TTC549 (cell line): ENCODE measurements at regions not wholly inside any gene's neighbourhood (a gene's known extent, or its start where the extent isn't known, plus 50 kb on each side); places are given as distances from the start of the nearest gene placed in this dataset.

ENCODE experiments used
- FAIRE-seq: peaks from 2 replicates; lab custom pipeline; 2012; peaks lifted over from hg19 to GRCh38; lab: Jason Lieb, UNC

DNA sequence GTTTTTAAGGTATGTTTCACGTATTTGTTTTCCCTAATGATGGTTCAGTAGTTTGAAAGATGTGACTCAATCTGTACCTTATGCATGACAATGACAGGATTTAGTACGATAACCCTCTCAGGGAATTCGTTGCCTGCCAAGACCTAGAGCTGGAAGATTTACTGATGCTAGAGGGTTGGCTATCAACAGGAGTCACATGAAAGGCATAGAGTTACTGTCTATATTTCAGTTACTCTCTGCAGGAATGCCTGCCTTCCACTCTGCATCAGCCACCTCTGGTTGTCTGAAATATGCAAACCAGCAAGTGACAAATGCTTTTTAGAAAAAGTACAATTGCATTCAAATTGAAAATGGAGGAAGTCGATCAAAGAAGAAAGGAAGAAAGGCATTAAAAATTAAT is 276.3 kb upstream of the RAG2 start:
- no peak for FAIRE-seq

DNA sequence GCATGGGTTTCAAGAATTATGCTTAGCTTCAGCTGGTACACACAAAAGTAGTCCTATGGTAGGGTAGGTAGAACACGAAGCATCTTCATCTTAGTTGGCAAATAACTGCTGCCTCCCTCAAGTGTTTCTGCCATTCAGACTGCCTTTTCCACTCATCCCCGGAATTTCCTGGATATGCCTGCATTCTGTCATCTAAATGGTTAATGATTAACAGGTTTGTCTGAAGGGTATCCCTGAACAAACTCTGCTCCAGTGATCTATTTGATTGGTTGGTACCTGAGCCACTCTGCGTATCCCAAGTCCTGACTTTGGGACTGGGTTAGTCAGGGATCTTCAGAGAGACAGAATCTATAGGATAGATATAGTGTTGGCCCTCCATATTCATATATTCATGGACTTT is 272.3 kb upstream of the RAG2 start:
- FAIRE-seq = no peak

DNA sequence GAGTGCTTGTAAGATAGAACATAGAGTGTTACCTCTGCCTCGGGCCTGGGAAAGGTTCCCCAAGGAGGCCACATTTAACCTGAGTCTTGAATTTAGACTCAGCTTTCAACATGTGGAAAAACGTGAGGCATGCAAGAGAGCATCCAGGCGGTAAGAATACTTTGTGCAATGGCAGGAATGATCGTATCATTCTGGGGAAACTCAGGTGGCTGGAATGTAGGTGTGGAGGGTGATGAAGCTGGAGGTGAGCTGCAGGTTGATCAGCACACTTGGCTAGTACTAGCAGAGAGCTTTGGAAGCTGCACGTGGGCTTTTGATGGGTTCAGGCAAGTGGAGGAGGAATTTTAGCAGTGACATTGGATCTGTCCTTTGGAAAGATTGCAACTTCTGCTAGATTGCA is 270.3 kb upstream of the RAG2 start:
- no peak for FAIRE-seq

DNA sequence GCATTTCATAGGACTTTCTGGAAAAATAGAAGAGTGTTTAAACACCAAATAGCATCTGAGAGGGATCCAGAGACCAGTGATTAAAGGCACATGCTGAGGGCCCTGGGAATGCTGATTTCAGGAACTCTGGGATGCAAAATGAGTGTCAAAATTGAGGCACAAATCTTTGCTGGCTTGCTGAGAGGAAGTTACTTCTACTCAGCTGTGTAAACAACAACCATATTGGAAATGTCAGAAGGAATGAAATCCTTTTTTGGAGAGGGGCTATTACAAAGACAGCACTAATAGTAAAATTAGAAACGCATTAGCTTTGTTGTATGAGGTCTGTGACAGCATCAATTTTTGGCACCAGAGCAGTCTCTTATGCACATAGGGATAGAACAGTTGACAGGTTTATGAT is 267.8 kb upstream of the RAG2 start:
- FAIRE-seq = no peak

DNA sequence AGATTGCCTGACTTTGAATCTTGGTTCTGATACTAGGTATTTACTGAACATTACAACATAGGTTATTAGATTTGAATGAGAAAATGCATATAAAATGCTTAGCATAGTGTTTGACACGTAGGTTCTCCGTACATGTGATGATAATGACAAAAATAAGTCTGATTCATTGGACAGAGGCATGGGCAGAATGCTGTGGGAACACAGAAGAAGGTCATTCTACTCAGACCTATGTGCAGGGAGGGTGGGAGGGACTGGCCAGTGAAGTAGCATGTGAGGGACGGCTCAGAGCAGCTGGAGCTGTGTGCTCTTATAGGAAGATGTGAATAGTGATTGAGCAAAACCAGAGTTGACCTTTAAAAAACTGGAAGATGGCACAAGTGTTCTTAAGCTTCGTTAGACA is 256.8 kb upstream of the RAG2 start:
- FAIRE-seq = no peak

DNA sequence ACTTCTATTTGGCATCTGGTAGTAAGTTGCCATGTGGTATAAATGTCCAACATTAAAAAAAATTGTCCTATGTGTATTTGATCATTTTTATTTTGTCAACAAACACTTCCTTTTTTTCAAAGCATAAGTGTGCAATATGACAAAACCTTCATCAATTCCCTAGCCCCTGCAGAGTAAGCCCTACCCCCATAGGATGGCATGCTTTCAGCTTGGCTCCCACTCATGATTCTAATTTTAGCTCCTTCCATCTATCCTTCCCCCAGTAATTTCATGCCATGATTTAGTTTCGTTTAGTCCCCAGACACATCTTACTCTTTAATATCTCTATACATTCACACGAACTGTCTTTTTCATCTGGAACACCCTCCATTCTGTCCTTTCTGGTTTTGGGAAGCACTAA is 250.6 kb upstream of the RAG2 start:
- no peak for FAIRE-seq

DNA sequence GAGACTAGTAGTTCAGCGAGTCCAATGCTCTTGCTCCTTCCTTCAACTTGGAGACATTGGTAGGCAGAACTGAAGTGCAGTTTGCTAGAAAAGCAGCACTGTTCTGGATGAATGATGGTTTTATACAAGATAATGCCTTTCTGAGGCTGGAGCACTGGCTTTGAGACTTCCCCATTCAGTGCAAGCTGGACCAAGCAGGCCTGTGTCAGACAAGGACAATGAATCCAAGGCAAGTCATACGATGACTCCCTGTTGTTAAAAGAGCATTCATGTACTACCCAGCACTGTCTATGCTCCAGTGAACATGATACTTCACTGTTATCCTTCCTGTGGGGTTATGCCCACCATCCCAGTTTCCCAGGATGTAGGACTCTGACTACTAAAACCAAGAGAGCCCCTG is 242.3 kb upstream of the RAG2 start:
- no peak for FAIRE-seq

DNA sequence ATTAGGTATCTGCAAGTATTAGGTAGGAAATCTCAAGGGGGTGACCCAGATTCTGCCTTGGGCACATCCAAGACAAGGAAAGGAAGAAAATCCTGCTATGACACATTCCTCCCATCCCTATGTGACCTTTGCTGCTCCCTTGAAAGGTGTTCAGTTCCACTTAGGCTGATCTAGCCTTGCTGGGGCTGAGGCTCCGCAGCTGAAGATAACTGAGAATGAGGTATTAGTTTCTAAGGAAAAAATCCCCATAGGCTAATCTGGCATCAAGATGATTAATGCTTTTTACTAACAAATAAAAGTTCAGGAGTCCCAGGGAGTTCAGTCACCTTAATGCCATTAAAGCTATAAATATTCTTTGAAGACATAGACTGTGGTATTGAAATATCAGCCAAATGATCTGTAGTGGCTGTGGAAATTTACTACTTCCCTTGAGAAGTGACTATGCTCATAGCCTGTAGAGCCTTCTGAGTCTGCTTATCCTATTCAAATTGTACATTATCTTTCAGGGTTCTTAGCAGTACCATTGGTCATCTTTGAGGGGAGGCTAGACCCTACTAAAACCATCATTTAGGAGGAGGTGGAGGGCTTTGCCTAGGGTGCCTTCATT is 239.9 kb upstream of the RAG2 start:
- no peak for FAIRE-seq

DNA sequence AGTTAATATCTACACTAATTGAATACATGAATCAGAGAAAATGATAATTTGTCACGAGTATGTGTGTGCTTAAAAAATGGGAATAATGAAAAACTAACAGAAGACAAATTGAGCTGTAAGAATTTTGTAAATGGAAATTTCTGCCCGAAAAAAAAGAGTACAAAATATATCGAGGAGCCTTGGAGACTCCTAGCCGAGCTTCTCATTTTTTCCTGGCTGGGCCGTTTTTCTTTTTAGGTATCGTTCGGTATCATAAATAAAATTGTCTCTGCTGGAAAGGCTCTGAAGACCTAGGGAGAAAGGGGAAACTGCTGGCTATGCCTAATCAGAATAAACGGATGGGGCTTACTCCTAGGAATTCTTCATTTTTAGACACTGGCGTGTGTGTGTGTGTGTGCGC is 227.2 kb upstream of the RAG2 start:
- no peak for FAIRE-seq

DNA sequence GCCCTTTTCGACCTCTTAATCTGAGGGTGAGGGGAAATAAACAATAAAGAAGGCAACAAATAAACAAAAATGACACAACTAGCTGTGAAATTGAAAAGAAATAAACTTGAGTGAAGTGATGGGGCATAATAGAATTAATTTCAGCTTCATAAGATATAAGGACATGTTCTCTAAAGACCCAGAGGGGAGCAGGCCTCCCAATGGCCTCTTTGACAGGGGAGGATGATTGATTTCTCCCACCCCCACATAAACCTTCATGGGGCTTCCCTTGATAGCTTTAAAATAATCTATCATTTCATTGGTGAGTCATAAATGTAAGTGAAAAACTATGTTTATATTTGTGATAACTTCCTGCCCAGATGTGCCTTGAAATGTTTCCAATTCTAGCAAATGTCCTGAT is 226.3 kb upstream of the RAG2 start:
- FAIRE-seq = no peak

DNA sequence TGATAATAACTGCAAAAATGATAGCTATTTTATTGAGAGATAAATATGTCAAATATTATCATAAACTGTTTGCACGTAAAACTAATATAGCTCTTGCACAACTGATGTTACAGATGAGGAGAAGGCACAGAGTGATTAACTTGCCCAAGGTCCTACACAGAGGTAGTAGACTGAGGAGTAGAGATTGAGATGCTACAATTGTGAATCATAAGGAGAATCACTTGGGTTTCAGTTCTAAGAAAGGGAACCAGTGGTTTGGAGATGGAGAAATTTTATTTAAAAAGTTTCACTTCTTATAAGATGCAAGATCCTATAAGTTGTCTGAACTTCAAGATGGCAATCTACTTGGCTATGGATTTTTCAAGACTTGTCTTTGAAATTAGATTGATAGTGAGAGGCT is 224.8 kb upstream of the RAG2 start:
- FAIRE-seq = no peak

DNA sequence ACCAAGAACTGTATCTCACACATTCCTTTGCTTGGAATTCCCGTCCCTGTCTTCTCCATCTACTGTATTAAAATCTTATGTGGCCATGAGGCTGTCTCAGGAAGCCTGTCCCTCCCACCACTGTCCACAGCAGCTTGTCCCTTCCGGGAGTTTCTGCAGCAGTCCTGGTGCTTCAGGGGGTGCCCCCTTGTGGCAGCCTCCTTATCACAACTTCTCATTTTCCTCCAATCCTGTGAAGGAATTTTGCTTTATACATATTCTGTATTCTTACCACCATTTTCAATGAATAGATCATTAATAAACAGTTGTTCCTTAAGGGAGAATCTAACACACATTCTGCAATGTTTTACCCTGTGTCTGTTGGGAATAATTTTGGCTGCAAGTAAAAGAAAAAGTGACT is 220.4 kb upstream of the RAG2 start:
- FAIRE-seq = no peak

DNA sequence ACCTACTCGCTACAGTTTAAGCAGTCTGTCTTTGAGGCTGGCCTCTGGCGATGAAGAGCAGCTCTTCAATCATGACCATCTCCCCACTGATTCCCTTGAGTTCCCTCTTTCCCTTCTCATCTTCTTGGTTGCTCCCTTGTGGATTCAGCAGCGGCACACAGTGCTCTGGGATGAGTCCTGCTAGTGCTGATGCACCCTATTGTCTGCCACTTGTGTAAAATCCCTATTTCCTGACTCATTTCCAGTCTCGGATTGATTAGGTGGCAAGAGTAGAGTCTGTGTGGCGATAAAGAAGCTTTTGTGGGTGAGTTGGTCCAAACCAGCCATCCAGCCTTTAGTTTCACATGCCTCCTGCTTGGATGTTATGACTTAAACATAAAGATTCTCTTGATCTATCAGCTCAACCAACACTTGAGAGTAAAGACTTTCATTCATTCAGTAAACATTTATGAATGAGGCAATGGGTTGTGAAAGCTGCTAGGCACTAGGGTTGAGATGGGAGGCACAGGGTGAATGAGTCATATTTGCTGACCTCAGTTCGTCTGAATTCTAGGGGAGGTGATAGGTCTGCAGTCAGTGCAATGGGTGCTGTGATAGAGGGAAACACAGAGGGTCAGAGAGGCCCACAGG is 219.4 kb upstream of the RAG2 start:
- FAIRE-seq = no peak

DNA sequence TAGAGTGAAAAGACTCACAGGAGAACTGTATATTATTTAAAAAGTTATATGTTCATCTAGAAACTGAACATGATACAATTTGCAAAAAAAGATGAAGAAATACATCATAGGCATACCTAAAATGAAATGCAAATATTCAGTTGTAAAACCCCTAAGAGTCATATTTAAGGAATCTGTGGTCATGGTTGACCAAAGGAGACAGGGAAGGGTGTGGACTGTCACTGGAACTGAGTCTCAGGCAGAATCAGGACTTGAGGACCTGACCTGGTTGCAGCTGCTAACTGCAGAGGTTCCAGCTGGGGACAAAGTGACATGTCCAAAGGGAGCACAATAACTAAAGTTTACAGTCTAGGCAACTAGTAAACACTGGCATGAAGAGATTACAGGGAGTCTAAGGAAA is 211.3 kb upstream of the RAG2 start:
- FAIRE-seq = no peak

DNA sequence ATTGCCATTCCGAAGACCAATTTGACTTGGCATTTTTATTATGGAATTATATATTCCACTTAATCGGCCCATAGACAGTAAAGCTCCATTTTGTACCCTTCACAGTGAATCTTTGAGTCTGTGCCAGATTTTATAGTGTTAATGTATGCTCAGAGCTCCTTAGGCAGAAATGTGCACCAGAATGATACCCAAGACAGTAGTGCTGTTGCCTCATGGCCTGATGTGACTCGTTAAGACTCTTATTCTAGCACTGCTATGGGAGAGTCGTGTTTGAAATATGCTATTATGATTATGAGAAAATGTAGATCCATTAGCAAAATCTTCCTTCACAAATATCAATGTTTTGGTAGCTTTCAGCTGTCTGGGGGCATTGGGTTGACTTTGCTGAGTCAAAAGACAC is 209.8 kb upstream of the RAG2 start:
- no peak for FAIRE-seq

DNA sequence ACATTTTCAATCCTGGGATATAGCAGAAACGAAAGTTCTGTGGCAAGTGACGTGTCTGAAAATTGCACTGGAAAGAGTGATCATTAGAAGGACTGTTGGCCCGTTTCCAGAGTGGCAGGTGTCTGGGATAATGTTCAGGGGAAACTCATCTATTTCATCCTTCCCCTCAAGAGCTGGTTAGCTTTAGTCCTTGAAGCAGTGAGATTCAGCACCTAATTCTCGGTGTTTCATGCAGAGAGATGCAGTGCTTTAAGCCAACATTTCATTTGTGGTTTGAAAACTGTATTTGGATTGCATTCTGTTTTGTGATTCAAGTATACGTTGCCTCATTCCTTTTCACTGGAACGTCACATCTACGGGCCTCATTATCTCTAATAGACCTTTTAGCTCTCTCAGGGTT is 205.0 kb upstream of the RAG2 start:
- no peak for FAIRE-seq

DNA sequence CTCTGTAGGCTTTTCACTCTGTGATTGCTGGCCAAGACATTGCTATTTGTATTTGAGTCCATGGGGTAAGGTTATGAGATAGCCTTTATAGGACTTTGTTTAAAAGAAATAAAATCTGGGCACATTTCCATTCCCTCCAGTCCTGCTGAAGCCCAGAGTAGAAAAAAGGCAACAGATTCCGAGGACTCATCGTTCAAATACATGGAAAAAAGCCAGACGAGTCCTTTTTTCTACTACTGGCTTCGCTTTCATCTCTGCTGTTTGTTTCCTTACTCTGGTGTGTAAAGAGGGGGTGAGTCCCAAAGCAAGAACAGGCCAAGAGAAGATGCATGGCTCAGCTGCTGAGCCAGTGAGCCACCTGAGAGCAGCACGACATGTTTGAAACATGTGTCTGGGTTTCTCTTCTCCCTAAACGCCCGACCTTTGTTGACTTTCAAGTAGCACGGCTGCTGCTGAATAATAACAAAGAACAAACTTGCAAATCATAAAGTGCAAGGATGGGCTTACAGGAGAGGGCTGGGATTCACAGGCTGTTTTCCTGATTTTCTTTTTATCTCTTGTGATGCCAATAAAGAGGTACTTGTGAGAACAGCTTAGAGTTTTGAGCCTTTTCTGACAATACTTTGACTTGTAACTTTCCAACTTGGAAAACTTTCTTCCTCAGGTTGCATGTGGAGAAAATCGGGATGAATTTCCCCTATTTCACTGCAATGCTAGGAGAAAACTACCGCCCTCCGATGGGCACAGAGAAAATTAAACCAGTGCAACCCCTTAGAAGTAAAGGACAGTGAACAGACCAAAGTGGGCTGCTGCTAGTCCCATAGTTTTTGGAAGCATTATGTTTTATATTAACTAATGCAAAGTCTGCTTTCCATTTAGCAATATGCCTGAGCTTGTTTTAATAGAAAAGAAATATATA is 195.2 kb upstream of the RAG2 start:
- FAIRE-seq = no peak

DNA sequence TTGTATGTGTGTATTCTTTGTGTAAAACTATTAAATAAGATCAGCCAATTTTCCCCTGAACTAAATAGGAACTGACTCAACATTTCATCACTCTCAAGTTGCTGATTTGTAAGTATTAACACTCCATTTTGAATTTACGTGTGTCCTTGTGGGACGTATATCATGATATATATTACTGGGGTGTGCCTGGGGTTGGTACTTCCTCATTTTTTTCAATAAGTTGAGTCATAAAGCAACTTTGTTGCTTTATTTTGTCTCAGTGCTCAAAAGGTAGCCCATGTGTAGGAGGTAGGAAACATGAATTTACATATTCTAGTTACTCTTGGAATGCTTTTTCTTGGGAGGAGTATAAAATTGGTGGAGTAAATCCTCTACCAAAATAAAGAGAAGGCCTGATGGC is 193.9 kb upstream of the RAG2 start:
- FAIRE-seq = no peak

DNA sequence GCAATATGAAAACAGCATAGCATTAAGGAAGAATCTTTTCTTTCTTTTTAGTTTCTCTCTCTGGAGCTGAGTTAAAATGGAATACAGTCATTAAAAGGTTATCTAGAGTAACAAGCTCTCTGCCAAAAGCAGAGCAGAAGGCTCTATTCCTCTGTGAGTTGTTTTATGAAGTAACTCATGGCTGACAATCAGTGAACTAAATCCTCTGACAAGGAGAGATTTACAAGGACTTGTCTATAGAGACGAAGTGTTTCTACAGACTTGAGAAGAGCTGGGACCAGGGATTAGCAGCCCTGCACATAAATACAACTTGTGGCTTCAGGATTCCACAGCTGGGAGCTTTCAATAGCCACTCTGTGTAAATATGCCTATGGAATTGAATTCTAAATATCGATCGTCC is 192.5 kb upstream of the RAG2 start:
- no peak for FAIRE-seq

DNA sequence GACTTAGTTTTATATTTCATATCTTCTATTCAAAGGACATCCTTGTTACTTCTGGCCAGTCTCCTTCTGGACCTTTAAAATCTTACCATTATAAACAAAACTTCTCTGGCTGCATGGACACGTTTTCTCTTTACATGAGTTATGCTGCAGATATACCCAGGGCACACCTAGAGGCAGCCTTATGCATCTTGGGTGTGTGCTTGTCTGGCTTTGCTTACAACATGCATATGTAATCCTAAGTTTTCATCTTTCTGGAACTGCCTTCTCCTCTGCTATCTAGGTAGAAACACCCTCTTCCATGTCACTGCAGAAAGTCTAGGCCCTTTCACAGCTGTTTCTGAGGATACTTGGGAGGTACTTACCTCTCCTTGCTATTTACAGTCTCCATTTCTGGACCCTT is 185.8 kb upstream of the RAG2 start:
- FAIRE-seq = no peak

DNA sequence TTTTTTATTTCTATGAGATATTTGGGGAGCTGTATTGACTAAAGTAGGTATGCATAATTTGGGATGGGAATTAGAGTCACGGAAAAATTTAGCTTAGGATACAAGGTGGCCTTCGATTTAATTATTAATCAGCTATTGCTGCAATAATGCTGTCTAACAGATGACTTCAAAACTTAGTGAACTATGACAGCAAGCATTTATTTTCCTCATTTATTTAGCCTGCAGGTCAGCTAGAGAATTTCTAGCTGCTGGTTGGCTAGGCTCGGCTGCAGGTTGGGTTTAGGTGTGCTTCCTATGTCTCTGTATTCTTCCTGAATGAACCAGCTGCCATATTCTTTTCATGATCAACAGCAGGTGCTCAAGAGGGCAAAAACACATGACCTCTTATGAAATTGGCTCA is 181.8 kb upstream of the RAG2 start:
- FAIRE-seq = no peak

DNA sequence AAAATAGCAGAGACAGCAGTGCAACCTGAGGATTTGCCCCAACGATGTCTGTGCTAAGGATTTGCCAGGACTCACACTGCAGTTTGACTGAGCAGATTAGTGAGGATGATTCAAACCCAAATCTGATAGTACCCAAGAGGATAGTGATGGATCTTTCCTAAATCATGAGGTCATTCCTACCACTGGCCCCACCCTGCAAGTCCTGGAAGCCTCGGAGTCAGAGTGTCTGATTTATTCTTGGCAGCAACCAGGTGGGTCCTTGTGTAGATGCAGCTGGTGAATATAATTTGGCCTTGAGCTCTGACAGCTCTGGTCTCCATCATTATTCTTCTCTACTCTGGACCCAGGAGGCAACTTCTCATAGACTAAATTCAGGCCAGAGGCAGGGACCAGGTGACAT is 179.3 kb upstream of the RAG2 start:
- FAIRE-seq = no peak

DNA sequence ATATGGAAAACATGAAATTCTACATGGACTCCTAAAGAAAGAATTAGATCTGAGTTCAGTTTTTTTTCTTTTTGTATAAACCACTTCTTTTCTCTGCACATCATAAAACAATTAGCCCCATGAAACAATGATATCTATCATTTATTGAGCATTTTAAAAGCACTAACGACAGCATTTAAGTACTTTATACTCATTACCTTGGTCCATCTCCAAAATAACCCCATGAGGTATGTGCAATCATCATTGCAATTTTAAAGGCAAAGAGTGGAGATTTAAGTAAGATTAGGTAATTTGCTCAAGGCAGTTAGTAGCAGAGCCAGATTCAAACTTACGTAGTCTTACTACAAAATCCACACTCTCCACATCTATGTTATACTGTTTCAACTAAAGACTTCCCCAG is 177.7 kb upstream of the RAG2 start:
- FAIRE-seq = no peak

DNA sequence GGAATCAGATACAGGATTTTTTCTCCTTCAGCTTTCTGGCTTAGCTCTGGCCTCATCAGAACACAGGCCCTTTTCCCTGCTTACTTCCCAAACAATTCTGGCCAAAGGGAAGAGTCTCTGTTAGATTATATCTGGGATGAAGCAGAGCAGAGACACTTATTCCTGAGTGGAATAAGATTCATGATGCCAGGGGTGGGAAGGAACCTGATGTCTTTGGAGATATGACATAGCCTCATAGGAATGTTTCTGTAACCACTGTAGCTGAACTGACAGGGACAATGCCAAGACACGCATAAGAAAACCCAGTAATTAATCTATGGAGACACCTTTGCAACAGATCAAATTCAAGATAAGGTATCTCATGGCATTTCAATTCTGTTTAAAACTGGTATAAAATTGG is 177.1 kb upstream of the RAG2 start:
- no peak for FAIRE-seq
